Activated T-cell treated with anti-CD3 and anti-CD28 coated beads, Interleukin-2, amount 50 U/mL, for 24 hours (primary cell): ENCODE measurements at regions not wholly inside any gene's neighbourhood (a gene's known extent, or its start where the extent isn't known, plus 50 kb on each side); places are given as distances from the start of the nearest gene placed in this dataset.

Experiments
- DNase-seq: peaks from one replicate; pipeline ENCODE4 v3.0.0-alpha.2; 2020
- H3K27ac Mint-ChIP-seq: 2 replicates; pipeline ENCODE4 v1.8.0; 2020; ENCODE audit warnings: mild to moderate bottlenecking, mixed read lengths
- H3K27me3 Mint-ChIP-seq: 2 replicates; pipeline ENCODE4 v1.8.0; 2020; ENCODE audit warnings: mixed read lengths
- H3K36me3 Mint-ChIP-seq: 2 replicates; pipeline ENCODE4 v1.8.0; 2020; ENCODE audit warnings: low read depth, mixed read lengths
- H3K4me1 Mint-ChIP-seq: 2 replicates; pipeline ENCODE4 v1.8.0; 2020; ENCODE audit warnings: low read depth, mixed read lengths
- H3K4me3 Mint-ChIP-seq: 2 replicates; pipeline ENCODE4 v1.8.0; 2020; ENCODE audit warnings: mild to moderate bottlenecking, moderate library complexity, mixed read lengths
- H3K9me3 Mint-ChIP-seq: 2 replicates; pipeline ENCODE4 v1.8.0; 2020; ENCODE audit warnings: mixed read lengths

DNA sequence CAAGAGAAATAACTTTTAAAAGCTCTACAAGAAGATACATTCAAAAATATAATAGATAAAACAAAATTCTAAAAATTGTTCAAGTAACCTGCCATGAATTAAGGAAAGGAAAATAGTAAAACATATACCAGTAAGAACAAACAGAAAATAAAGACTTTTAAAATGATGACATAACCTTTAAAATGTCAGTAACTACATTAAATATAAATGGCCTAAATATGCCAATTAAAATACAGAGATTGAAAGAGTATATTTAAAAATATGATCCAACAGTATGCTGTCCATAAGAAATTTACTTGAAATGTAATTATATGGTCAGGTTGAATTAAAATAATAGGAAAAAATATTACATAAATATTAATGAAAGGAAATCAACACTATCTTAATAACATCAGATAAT, 911.7 kb upstream of the POU3F3 start:
- Mint-ChIP-seq H3K4me1 (no peaks in the 10 kb centered on the region), H3K36me3 (no peaks in the 10 kb centered on the region), H3K9me3 (peaks cover 7% of the 10 kb centered on the region), H3K27ac (no peak overlapping the region), H3K4me3 (no peak overlapping the region), H3K27me3 (no peaks in the 10 kb centered on the region)
- no peak for DNase-seq

DNA sequence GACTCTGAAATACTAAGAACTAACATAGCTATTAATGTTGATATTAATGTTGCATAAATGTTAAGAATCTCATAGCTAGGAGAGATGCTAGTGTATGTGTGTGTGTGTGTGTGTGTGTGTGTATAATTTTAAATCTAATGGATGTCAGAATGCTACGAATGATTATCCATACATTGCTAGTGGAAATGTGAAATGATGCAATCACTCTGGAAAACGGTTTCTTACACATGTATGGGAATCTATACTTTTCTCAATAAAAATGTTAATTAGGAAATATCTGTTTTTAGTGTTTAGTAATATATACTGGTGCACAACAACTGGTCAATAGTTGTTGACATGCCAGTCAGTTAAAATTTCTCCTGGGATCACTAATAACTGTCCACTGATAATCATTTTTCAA, 908.8 kb upstream of the POU3F3 start:
- Mint-ChIP-seq H3K4me3 (no peak overlapping the region), H3K9me3 (peaks cover 3% of the 10 kb centered on the region), H3K27me3 (no peaks in the 10 kb centered on the region), H3K27ac (no peak overlapping the region), H3K36me3 (no peaks in the 10 kb centered on the region), H3K4me1 (no peaks in the 10 kb centered on the region)
- no peak for DNase-seq

DNA sequence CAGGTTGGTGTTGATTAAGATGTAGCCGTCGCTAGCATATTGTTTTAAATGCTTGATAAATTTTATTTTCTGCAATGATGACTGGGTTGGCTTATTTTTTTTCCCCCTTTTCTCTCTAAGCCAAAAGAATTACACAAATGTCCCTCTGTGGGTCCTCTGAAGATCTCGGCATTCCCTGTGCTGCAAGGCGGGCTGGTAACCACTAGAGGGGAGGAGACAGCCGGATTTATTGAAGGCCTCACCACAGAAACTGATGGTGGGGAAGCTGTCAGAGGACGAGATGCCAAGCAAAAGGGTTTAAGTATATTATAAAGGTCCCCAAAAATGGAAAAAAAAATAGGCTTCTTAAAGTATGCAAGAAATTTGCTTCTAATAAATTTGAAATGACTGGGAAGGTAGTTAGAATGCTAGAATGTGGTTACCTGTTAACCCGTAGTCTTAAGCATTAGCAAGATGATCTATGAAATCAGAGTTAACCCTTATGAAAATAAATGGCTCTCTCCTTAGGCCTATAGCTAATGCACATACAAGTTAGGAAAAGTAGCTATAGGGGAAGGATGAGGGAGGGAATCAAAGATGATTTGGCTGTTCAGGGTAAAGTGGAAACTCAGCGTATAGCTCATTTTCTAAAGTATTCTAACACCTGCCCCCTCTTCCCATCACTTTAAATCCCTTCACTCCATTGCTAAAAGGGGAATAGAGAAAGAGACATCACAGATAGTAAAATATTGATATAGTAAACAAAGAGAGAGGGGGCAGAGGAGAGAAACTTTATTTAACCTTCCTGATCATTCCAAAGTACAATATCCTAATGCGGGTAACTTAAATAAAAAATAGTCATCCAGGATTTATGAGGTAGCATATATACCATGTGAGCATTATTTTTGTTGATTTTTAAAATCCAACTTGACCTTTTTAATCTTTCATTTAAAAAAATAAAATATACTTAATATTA, 894.5 kb upstream of the POU3F3 start:
- DNase-seq: no peak
- Mint-ChIP-seq H3K9me3 (peaks cover 5% of the 10 kb centered on the region), H3K4me3 (no peak overlapping the region)

DNA sequence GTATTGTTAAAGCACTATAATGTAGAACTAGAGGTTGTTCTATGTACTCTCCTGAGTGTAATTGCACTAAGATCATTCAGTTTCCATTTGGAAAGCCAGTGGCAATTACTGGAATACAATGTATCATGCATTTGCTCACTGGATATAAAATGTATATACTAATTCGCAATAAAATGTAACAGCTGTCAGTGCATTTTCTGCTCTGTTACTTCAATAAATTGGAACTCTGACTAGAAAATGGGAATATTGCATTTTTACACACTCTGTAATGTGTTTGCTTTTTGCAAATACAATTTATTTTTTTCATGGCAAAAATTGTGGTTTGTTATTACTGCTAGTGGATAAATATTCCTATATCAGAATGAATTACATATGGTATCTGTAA, 893.8 kb upstream of the POU3F3 start:
- no peaks in the 10 kb centered on the region for H3K4me1 Mint-ChIP-seq
- no peaks in the 10 kb centered on the region for H3K36me3 Mint-ChIP-seq
- no peak overlapping the region for H3K27ac Mint-ChIP-seq
- no peak for DNase-seq
- H3K4me3 Mint-ChIP-seq: no peak overlapping the region
- peaks cover 7% of the 10 kb centered on the region for H3K9me3 Mint-ChIP-seq
- H3K27me3 Mint-ChIP-seq: no peaks in the 10 kb centered on the region

More for the DNA sequence above, 894.5 kb upstream of the POU3F3 start:
- H3K27ac Mint-ChIP-seq: no peak overlapping the region
- H3K4me1 Mint-ChIP-seq: no peaks in the 10 kb centered on the region
- no peaks in the 10 kb centered on the region for H3K27me3 Mint-ChIP-seq
- no peaks in the 10 kb centered on the region for H3K36me3 Mint-ChIP-seq

DNA sequence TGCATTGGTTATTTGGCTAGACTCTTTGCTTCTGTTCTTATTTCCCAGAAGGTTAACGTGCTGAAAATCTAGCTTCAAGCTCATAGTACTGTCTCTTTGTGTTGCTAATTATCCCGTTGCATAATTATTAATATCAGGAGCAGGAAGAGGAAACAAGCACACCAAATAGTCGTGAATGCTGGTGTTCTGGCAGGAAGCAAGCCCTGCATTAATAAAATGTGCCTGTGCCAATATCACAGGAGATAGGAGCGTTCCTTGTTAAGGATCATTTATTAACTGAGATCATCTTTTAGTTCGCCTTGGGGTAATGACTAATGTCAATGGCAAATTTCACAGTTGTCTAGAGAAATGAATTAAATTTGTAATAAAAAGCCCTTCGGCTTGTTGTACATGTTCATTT, 893.0 kb upstream of the POU3F3 start:
- DNase-seq: no peak
- no peaks in the 10 kb centered on the region for H3K4me1 Mint-ChIP-seq
- H3K4me3 Mint-ChIP-seq: no peak overlapping the region
- H3K27ac Mint-ChIP-seq: no peak overlapping the region
- no peaks in the 10 kb centered on the region for H3K27me3 Mint-ChIP-seq
- H3K36me3 Mint-ChIP-seq: no peaks in the 10 kb centered on the region
- peaks cover 7% of the 10 kb centered on the region for H3K9me3 Mint-ChIP-seq

DNA sequence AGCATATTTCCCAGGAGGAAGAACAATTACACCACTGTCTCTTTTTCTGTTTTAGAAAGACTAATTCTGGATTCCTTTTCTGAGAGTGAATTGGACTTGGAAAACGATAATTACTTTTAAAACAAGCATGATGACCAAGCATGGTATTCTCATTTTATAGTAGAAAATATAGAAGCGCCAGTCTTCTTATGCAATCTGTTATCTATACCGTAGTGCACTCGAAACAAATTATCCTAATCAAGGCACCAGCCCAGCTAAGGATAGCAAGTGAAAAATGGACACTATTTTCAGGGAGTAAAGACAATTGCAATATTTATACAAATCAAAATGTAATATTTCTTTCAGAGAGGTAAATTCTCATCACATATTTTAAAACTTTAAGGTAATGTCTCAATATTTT, 892.1 kb upstream of the POU3F3 start:
- no peak overlapping the region for H3K4me3 Mint-ChIP-seq
- H3K36me3 Mint-ChIP-seq: no peaks in the 10 kb centered on the region
- no peaks in the 10 kb centered on the region for H3K4me1 Mint-ChIP-seq
- H3K27ac Mint-ChIP-seq: no peak overlapping the region
- no peaks in the 10 kb centered on the region for H3K27me3 Mint-ChIP-seq
- peaks cover 4% of the 10 kb centered on the region for H3K9me3 Mint-ChIP-seq
- DNase-seq: no peak

DNA sequence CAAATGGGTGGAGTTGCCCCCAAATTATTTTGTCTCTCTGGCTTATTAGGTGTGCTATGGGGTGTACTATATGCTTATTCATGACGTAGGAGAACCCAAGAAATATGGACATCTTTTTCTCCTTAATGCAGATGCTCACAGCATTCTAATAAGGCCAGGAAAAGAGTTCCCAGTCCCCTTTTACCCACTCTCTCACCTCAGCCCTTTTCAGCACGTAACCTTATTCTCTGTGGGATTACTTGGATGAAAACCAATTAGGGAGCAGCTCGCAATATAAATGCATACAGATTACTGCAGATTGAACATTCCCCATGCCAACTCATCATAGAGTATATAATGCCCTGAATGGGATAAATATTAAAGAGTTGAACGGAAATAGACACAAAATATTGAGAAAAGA, 891.2 kb upstream of the POU3F3 start:
- no peaks in the 10 kb centered on the region for H3K27me3 Mint-ChIP-seq
- H3K36me3 Mint-ChIP-seq: no peaks in the 10 kb centered on the region
- no peak overlapping the region for H3K27ac Mint-ChIP-seq
- no peaks in the 10 kb centered on the region for H3K4me1 Mint-ChIP-seq
- H3K4me3 Mint-ChIP-seq: no peak overlapping the region
- peaks cover 3% of the 10 kb centered on the region for H3K9me3 Mint-ChIP-seq
- DNase-seq: no peak

DNA sequence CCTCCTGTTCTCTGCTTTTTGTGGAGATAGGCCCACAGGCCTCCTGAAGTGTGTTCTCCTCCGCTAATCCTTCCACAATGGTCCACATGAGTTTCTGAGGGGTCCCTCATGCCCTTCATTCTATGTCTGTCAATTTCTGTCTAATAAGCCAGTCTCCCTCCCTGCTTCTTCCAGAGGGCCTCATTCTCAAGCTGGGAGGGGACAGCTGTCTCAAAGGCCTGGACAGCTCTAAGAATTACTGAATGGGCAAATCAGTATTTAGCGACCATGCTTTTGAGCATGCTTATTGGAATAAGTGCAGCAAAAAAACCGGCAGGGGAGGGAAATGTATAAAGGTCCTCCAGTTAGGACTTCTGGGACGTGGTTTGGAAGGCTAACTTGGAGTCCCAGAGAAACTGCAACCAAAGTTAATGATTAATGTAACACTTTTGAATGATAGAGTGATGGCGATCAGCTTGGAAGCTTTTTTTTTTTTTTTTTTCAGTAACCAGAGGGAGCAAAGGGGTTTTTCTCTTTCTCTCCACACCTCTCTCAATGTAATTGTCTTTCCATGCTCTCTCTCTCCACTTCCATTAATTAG, 890.7 kb upstream of the POU3F3 start:
- no peaks in the 10 kb centered on the region for H3K27me3 Mint-ChIP-seq
- no peaks in the 10 kb centered on the region for H3K4me1 Mint-ChIP-seq
- no peak overlapping the region for H3K4me3 Mint-ChIP-seq
- H3K27ac Mint-ChIP-seq: no peak overlapping the region
- DNase-seq: no peak
- no peaks in the 10 kb centered on the region for H3K36me3 Mint-ChIP-seq
- peaks cover 3% of the 10 kb centered on the region for H3K9me3 Mint-ChIP-seq

DNA sequence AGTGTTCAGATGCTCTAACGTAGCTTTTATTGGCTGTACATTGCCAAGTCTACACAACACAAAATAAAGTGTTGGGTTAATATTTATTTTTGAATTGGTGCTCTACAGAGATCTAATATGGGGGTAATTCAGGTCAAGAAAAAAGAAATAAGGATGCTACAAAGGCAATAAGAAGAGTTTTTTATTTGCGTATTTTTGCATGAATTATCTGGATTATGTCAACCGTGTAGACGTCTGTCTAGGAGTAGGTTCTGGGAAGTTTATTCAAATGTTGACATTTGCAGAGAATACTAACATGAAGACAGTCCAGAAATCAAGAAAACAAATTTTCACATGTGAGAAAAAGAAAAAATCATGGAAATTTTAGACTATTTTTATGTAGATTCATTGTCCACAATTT, 876.7 kb upstream of the POU3F3 start:
- no peak overlapping the region for H3K4me3 Mint-ChIP-seq
- H3K4me1 Mint-ChIP-seq: no peaks in the 10 kb centered on the region
- no peak for DNase-seq
- H3K27ac Mint-ChIP-seq: no peak overlapping the region
- H3K9me3 Mint-ChIP-seq: peaks cover 2% of the 10 kb centered on the region
- H3K27me3 Mint-ChIP-seq: no peaks in the 10 kb centered on the region
- H3K36me3 Mint-ChIP-seq: no peaks in the 10 kb centered on the region

DNA sequence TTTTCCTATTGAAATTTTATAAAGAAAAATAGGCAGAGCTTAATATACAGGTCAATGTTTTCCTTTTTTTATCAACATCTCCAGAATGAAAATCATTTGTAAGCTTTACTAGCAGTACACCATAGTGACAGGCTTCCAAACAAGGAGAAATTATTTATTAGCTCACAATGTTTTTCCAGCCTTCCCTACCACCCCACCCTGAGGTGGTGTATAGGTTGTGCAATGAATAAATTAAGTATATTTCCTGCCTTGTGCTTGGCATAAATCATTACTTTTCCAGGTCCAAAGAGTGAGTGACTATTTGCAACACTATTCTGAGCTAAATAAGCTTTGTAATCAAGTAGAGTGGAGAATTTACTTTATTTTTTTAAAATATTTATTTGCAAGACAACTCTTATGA, 876.2 kb upstream of the POU3F3 start:
- DNase-seq: no peak
- no peaks in the 10 kb centered on the region for H3K4me1 Mint-ChIP-seq
- no peaks in the 10 kb centered on the region for H3K27me3 Mint-ChIP-seq
- H3K9me3 Mint-ChIP-seq: peaks cover 2% of the 10 kb centered on the region
- no peak overlapping the region for H3K27ac Mint-ChIP-seq
- H3K4me3 Mint-ChIP-seq: no peak overlapping the region
- no peaks in the 10 kb centered on the region for H3K36me3 Mint-ChIP-seq

DNA sequence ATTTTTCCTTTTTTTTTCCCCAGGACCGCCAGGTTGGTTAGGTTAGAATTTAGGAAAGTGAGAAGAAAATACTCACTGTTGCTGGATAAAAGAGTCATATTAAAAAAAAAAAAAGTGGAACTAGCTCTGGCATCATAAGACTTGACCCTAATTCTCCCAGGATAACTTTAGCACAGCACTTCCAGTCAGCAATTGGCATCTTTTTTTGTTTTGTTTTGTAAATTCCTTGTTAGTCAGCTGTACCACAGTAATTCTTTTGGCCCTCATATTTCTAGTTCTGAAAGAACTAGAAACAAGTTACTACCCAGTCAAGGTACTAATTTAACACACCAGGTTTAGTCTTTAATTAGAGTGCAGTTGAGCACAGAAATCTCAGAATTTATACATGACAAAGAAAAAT, 873.5 kb upstream of the POU3F3 start:
- no peak overlapping the region for H3K27ac Mint-ChIP-seq
- no peak for DNase-seq
- H3K4me3 Mint-ChIP-seq: no peak overlapping the region
- no peaks in the 10 kb centered on the region for H3K4me1 Mint-ChIP-seq
- no peaks in the 10 kb centered on the region for H3K27me3 Mint-ChIP-seq
- peaks cover 2% of the 10 kb centered on the region for H3K9me3 Mint-ChIP-seq
- H3K36me3 Mint-ChIP-seq: no peaks in the 10 kb centered on the region

DNA sequence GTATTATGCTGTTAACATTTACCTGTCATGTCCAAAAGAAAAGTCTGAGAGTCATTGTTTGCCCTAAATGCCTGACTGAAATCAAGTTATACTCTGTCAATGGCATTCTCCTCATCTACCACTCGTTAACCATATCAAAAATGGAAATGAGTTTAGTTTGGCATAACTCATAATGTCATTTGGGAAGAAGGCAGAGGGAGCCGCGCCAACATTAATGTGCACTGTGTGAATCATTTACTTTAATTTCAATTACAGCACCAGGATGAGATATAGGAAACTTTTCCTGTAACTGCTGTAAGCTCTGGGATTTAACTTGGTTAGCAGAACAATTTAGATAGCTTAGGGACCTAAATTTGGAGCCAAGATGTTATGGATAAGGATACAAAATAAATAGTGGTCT, 871.2 kb upstream of the POU3F3 start:
- H3K4me3 Mint-ChIP-seq: no peak overlapping the region

DNA sequence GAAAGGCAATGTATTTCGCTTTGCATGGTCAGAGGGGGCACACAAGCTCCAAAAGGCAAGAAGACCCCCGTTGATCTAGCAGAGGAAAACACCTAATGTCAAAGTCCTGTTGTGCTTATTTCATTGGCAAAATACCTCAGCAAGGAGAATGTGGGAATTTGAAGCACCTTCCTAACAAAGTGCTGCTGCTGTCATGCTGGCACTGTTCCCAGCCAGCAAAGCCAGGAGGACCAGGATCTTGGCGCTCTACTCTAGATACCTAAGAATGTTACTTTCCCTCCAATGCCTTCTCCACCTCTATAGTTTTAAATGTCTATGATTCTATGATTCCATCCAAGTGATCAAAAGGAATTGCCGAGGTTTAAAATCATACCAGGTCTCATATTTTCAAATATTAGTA, 867.9 kb upstream of the POU3F3 start:
- H3K4me1 Mint-ChIP-seq: no peaks in the 10 kb centered on the region
- H3K27ac Mint-ChIP-seq: no peak overlapping the region
- no peaks in the 10 kb centered on the region for H3K36me3 Mint-ChIP-seq
- no peak overlapping the region for H3K4me3 Mint-ChIP-seq
- no peak for DNase-seq
- no peaks in the 10 kb centered on the region for H3K27me3 Mint-ChIP-seq
- peaks cover 3% of the 10 kb centered on the region for H3K9me3 Mint-ChIP-seq

More for the DNA sequence above, 871.2 kb upstream of the POU3F3 start:
- H3K27me3 Mint-ChIP-seq: no peaks in the 10 kb centered on the region
- H3K4me1 Mint-ChIP-seq: no peaks in the 10 kb centered on the region
- DNase-seq: no peak
- H3K27ac Mint-ChIP-seq: no peak overlapping the region
- peaks cover 2% of the 10 kb centered on the region for H3K9me3 Mint-ChIP-seq
- H3K36me3 Mint-ChIP-seq: no peaks in the 10 kb centered on the region

DNA sequence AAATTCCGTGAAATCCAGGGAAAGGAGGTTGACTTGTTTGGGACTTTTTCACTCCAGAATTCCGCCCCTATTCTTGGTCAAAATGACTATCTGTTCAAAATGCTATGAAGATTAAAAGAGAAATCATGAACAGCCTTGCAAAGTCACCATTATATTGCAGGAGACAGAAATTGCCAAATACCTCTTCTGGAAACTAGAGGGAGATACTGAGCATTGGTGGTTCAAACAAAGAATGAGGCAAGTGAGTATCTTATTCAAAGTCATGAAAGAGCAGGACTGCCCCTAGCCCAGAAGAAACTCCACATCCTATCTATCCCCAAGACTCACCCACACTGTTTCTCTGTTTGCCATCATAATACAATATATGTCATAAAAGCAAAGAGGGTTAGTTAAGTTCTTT, 862.3 kb upstream of the POU3F3 start:
- H3K27me3 Mint-ChIP-seq: no peaks in the 10 kb centered on the region
- DNase-seq: no peak
- no peak overlapping the region for H3K27ac Mint-ChIP-seq
- no peaks in the 10 kb centered on the region for H3K36me3 Mint-ChIP-seq
- peaks cover 14% of the 10 kb centered on the region for H3K9me3 Mint-ChIP-seq
- H3K4me3 Mint-ChIP-seq: no peak overlapping the region
- no peaks in the 10 kb centered on the region for H3K4me1 Mint-ChIP-seq

DNA sequence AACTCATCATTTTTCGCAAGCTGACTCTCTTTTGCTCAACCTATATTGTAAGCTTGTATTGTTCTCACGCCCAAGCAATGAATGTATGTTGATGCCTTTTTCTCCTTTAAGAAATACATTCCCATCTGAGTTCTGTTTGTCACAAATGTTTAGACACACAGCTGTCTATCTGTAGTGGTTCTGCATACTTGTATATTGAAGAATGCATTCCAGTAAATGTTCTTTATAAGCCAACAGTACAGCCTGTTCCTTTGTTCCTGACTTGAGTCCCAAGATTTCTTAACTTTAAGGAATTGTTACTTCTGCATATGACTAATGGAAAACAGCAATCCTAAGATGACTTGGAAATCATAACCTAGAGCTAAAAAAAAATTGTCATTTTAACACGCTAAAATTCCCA, 849.1 kb upstream of the POU3F3 start:
- H3K36me3 Mint-ChIP-seq: no peaks in the 10 kb centered on the region
- no peak overlapping the region for H3K27ac Mint-ChIP-seq
- H3K4me1 Mint-ChIP-seq: no peaks in the 10 kb centered on the region
- no peak overlapping the region for H3K4me3 Mint-ChIP-seq
- H3K9me3 Mint-ChIP-seq: peaks cover 18% of the 10 kb centered on the region
- no peak for DNase-seq
- H3K27me3 Mint-ChIP-seq: no peaks in the 10 kb centered on the region
